ENCODE measurements at regions not wholly inside any gene's neighbourhood (a gene's known extent, or its start where the extent isn't known, plus 50 kb on each side); places are given as distances from the start of the nearest gene placed in this dataset.

DNA sequence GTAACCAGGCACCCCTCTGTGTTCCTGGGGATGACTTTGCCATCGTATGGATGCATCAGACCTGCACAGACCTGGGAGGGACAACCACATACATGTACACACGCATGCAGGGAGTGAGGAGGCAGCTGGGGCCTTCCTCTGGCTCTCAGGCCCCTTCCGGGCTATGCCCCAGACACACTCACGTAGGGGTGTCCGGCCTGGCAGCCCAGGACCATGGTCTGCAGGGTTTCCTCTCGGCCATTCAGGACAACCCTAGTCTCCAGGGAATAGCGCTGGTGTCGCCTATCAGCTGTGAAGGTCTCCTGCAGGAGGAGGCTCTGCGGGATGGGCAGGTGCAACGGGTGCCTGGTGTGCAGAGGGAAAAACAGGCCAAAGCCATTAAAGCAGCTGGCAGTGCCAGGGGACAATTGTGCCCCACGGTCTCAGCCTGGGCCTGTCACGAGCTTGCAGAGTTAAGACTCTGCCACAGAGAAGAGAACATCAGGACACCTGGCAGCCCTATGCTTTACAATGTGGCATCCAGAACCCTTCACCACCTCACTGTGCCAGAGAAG, 101.4 kb downstream of the RMI2 start:
- H3K27ac Mint-ChIP-seq, result no peak overlapping the region
- no peaks in the 10 kb centered on the region for H3K27me3 Mint-ChIP-seq
- H3K4me3 Mint-ChIP-seq, result no peak overlapping the region
- no peak for ATAC-seq (replicated peaks)
- H3K4me1 Mint-ChIP-seq, result no peaks in the 10 kb centered on the region
- no peak for DNase-seq
- H3K36me3 Mint-ChIP-seq, result peaks cover 3 to 9% of the 10 kb centered on the region in 2 donors
- peaks cover 0 to under 1% of the 10 kb centered on the region in 2 donors for H3K9me3 Mint-ChIP-seq

DNA sequence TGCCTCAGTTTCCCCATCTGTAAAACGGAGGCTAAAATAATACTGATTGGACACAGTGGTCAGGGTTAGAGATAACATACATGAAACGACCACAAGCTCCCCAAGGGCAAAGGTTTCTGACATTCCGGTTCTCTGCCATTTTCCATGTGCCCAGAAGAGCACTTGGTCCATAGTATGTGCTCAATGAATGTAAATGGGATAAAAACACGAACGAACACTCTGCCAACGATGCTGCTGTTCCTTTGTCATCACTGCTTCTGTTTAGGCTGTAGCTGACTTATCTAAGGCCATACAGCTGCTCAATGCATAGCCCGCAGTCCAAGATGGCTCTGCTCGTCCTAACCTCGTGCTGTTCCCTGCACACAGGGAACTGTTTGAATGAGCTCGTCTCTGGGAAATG, 102.0 kb downstream of the RMI2 start:
- Mint-ChIP-seq H3K4me3 (no peak overlapping the region), H3K27ac (no peak overlapping the region), H3K36me3 (peaks cover 3 to 9% of the 10 kb centered on the region in 2 donors), H3K27me3 (no peaks in the 10 kb centered on the region), H3K4me1 (no peaks in the 10 kb centered on the region), H3K9me3 (no peaks in the 10 kb centered on the region)
- DNase-seq (no peak), ATAC-seq (replicated peaks) (no peak)

DNA sequence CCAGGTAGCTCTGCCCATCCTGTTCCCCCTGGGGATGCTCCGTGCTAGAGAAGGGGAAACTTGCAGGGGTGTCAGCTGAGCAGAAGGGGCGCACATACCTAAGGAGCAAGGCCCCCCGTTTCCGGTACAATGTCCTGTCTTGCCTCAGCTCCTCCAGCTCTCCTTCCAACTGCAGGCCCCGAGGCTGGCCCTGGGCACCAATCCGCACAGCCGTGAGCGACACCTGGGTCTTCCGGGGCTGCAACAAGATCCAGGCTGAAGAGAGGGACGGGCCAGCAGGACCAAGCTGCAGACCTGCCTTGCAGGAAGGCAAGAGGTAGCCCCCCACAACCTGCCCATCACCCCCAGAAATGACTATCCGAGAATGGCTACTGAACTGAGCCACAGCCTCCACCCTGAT, 102.6 kb downstream of the RMI2 start:
- DNase-seq (no peak), ATAC-seq (replicated peaks) (no peak)
- H3K4me1 Mint-ChIP-seq, result no peaks in the 10 kb centered on the region
- no peaks in the 10 kb centered on the region for H3K27me3 Mint-ChIP-seq
- peaks cover 3 to 9% of the 10 kb centered on the region in 2 donors for H3K36me3 Mint-ChIP-seq
- no peak overlapping the region for H3K4me3 Mint-ChIP-seq
- H3K9me3 Mint-ChIP-seq, result no peaks in the 10 kb centered on the region
- H3K27ac Mint-ChIP-seq, result no peak overlapping the region

DNA sequence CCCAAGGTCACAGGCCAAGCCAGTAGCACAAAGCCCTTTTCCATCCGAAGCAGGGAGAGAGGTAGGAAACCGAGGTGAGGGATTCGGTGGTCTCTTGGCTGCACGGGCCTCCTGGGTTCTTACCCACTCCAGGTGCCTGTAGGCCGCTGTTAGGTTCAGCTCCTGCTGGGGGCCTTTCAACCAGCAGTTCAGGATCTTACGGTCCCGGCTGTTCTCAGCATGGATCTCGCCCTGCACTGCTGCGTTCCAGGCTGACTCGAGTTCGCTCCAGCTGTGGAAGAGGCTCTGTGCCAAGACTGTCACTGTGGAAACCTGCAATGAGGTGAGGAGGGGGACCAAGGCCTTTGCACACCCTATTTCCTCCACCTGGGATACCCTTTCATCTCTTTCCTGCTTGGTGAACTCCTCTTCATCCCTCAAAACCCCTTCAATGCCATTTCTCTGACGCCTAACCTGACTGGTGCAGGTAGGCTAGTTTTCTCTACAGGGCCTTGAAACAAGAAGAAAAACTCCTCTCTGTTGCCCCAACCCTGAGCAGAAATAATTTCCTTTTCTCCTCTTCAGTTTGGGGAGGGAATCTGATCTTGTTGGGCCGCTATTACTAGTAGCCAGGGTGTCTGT, 103.6 kb downstream of the RMI2 start:
- ATAC-seq (replicated peaks), result no peak
- Mint-ChIP-seq H3K4me3 (no peak overlapping the region), H3K27ac (no peak overlapping the region), H3K36me3 (peaks cover 3 to 9% of the 10 kb centered on the region in 2 donors), H3K4me1 (no peaks in the 10 kb centered on the region), H3K27me3 (no peaks in the 10 kb centered on the region), H3K9me3 (no peaks in the 10 kb centered on the region)
- no peak for DNase-seq

DNA sequence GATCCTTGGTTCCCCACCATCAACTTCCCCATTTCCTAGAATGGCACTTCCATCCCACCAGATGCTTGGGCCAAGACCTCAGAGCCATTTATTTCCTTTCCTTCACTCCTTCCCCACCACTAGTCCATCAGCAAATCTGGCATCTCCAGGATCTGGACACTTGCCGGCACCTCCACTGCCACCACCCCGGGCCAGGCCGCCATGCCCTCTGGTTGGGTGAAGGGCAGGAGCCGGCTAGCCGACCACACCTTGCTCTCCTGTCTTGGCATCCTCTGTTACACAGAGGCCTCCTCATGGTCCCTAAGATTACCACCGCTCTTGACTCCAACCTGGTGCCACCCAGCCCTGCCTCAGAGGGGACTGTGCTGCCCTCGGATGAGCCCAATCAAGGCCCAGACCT, 104.5 kb downstream of the RMI2 start:
- ATAC-seq (replicated peaks) (no peak), DNase-seq (no peak)
- Mint-ChIP-seq H3K36me3 (peaks cover 7 to 12% of the 10 kb centered on the region in 2 donors), H3K4me3 (no peak overlapping the region), H3K9me3 (peaks cover 2 to 3% of the 10 kb centered on the region in 2 donors), H3K27ac (no peak overlapping the region), H3K4me1 (no peaks in the 10 kb centered on the region), H3K27me3 (no peaks in the 10 kb centered on the region)

DNA sequence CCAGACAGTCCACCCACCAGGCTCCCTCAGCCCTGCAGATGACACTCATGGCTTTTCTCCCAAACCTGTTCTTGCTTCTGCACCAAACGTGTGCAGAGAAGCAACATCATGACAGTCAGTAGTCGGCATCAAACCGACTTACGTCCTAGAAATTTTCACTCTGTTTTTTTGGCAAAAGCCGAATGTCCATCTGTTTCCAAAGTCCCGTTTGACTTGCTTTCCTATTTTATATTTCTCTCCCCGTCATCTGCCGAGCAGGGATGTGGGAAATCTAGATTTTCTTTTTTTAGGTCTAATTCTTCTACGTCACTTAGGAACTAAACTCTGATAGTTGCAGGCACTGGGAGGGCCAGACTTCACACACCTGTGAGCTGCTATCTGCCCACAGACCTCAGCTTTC, 104.9 kb downstream of the RMI2 start:
- Mint-ChIP-seq H3K36me3 (peaks cover 8 to 13% of the 10 kb centered on the region in 2 donors), H3K4me3 (no peak overlapping the region), H3K27ac (no peak overlapping the region), H3K4me1 (no peaks in the 10 kb centered on the region), H3K9me3 (peaks cover 2 to 4% of the 10 kb centered on the region in 2 donors), H3K27me3 (no peaks in the 10 kb centered on the region)
- no peak for DNase-seq
- ATAC-seq (replicated peaks), result no peak

DNA sequence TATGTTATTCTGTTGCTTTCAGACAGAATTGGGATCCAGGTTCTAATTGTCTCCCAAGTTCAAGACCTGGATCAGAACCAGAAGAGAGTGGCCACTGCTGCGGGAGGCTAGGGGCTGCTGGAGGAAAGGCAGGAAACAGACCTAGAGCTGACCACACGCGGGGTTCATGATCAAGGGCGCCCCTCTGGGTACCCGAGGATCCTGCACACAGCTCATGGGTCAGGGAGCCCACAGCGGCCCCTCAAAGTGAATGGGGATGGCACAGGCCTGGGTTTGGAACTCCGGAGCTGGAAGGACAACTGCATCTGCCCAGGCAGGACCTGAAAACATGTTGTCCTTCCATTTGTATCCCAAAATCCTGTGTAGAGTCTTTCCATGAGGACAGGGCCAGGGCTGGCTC, 107.0 kb downstream of the RMI2 start:
- H3K27ac Mint-ChIP-seq, result no peak overlapping the region
- peaks cover 8 to 17% of the 10 kb centered on the region in 2 donors for H3K36me3 Mint-ChIP-seq

DNA sequence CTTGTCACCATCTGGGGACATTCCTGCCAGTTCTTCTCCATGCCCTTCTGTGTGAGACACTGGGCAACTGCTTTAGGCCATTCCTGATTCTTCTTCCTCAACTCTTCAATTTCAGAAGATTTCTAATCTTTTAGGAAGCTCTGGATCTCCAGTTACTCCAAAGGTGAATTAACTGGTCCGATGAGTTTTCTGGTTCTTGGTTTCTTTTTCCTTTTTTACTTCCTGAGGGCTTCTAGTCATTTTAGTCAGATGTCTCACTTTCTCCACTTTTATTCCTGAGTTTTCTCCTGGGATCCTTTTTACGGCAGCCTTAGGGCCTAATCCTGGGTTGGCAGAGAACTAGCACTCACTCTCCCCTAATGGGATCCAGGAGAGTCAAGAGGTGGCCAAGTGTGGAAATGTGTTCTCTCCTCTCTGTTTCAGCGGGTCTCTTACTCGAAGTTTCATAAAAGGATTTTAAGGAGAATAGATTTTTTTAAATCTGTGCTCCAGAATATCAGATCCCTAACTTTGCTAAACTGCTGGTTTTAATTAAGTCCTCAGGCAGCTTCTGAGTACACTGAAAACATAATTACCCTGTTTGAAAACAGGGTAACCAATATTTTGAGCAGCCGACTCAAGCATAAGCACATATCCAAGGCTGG, 107.6 kb downstream of the RMI2 start:
- DNase-seq (no peak), ATAC-seq (replicated peaks) (no peak)
- H3K36me3 Mint-ChIP-seq, result peaks cover 8 to 17% of the 10 kb centered on the region in 2 donors
- no peak overlapping the region for H3K27ac Mint-ChIP-seq
- H3K4me3 Mint-ChIP-seq, result no peak overlapping the region
- no peaks in the 10 kb centered on the region for H3K27me3 Mint-ChIP-seq
- no peaks in the 10 kb centered on the region for H3K4me1 Mint-ChIP-seq
- peaks cover 2 to 4% of the 10 kb centered on the region in 2 donors for H3K9me3 Mint-ChIP-seq

More for the DNA sequence above, 107.0 kb downstream of the RMI2 start:
- H3K27me3 Mint-ChIP-seq, result no peaks in the 10 kb centered on the region
- ATAC-seq (replicated peaks), result no peak
- H3K4me3 Mint-ChIP-seq, result no peak overlapping the region
- H3K9me3 Mint-ChIP-seq, result peaks cover 2 to 4% of the 10 kb centered on the region in 2 donors
- DNase-seq, result no peak
- no peaks in the 10 kb centered on the region for H3K4me1 Mint-ChIP-seq

DNA sequence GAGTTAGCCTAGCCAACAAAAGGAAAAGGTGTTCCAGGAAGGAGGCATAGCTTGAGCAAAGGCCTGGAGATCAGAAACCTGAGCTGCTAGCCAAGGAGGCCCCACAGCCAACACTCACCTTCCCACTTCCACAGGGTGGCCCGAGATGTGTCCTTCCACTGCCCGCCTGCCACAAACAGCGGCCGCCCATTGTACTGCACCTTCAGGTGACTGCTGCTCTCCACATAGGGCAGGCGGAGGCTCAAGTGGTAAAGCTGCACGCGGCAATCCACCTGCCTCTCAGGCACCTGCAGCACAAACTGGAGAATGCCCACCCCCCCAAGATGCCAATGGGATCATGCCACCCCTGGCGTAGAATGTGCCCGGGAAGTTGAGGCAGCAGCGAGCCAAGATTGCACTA, 111.5 kb downstream of the RMI2 start:
- peaks cover 4 to 8% of the 10 kb centered on the region in 2 donors for H3K36me3 Mint-ChIP-seq
- H3K4me3 Mint-ChIP-seq, result no peak overlapping the region
- no peaks in the 10 kb centered on the region for H3K4me1 Mint-ChIP-seq
- DNase-seq (no peak), ATAC-seq (replicated peaks) (no peak)
- no peak overlapping the region for H3K27ac Mint-ChIP-seq
- no peaks in the 10 kb centered on the region for H3K27me3 Mint-ChIP-seq
- peaks cover 2 to 4% of the 10 kb centered on the region in 2 donors for H3K9me3 Mint-ChIP-seq

DNA sequence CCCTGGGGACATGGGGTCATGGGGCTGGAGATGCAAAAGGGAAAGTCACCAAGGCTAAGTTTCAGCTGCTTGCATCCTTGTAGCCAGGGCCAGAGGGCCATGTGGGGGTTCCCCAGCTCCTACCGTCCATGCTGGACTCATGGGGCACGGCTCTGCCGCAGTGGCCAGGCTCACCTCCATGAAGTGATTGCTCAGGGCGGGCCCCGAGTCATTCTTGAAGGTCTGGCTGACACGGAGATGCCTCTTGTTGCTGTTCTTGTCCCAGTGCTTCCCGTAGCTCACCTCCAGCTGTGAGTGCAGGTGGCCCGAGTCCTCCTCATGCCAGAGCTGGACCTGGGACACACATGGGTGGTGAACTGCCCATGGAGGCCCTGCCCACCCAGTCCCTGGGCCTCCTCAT, 114.5 kb downstream of the RMI2 start:
- Mint-ChIP-seq H3K4me1 (no peaks in the 10 kb centered on the region), H3K4me3 (no peak overlapping the region), H3K27ac (no peak overlapping the region), H3K9me3 (peaks cover 0 to under 1% of the 10 kb centered on the region in 2 donors), H3K36me3 (peaks cover under 1 to 5% of the 10 kb centered on the region in 2 donors), H3K27me3 (no peaks in the 10 kb centered on the region)
- no peak for ATAC-seq (replicated peaks)
- DNase-seq, result no peak

DNA sequence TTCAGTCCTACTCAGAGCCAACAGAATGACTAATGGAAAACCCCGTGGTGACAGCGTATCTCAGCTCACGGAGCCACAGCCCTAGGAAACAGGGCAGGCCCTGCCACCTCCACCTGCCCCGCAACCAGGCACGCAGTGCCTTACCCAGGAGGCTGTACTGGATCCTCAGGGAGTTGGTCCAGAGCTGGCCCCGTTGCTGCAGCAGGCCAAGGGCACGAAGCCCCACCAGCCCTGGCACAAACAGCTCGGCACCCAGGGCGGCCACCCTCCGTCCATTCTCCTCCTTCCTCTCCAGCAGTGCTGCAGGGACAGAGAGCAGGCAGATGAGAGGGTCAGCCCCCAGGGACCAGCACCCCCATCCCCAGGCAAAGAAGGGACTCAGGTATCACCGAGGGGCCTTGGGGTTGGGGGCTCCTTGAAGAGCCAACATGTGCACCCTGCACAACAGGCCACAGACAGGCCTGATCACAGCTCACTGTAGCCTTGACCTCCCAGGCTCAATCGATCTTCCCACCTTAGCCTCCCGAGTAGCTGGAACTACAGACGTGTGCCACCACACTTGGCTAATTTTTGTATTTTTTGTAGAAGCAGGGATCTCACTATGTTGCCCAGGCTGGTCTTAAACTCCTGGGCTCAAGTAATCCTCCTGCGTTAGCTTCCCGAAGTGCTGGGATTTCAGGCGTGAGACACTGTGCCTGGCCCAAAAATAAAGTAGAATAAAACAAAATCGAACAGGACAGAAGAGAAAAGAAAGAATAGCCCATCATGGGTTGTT, 115.7 kb downstream of the RMI2 start:
- Mint-ChIP-seq H3K27me3 (no peaks in the 10 kb centered on the region), H3K27ac (peak overlapping the region; percentile 16), H3K36me3 (peaks cover 0 to 4% of the 10 kb centered on the region in 2 donors), H3K4me3 (no peak overlapping the region), H3K9me3 (no peaks in the 10 kb centered on the region), H3K4me1 (no peaks in the 10 kb centered on the region)
- ATAC-seq (replicated peaks) (no peak), DNase-seq (no peak)

DNA sequence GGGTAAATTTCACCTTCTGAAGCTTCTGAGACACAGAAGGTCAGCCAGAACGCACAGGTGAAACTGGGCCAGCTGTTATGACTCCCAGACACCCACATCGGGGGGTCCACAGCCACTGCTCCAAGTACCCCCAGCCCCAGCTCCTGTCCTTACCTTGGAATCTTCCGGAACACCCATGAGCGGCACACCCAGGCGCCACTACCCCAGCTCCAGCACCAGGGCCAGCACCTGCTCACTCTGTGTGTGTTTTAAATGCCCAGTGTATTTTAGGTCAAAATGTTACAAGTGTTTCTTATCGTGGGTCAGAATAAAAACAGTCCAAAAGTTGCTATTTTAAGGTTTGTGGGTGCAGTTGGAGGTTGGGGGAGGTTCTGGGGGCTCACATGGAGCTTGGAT, 116.3 kb downstream of the RMI2 start:
- no peaks in the 10 kb centered on the region for H3K36me3 Mint-ChIP-seq
- H3K27ac Mint-ChIP-seq, result no peak overlapping the region
- no peak for DNase-seq
- H3K27me3 Mint-ChIP-seq, result no peaks in the 10 kb centered on the region
- H3K4me3 Mint-ChIP-seq, result no peak overlapping the region
- no peak for ATAC-seq (replicated peaks)
- no peaks in the 10 kb centered on the region for H3K4me1 Mint-ChIP-seq
- H3K9me3 Mint-ChIP-seq, result no peaks in the 10 kb centered on the region

DNA sequence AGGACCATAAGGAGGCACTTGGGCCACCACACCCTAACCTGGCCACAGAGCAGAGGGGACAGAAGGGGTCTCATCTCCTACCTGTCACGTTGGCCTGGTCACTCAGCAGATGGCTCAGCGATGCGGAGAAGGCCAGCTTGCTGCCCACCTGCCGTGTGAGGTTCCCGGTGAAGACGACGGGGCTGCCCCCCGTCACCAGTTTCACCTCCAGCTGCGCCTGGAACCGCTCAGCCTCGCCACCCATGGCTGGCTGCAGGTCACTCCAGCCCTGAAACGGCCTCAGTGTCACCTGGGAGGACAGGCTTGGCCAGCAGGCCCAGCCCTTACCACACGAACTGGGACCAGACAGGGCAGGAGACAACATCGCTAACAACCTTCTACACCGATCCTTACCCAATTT, 116.8 kb downstream of the RMI2 start:
- DNase-seq, result no peak
- Mint-ChIP-seq H3K9me3 (no peaks in the 10 kb centered on the region), H3K27me3 (no peaks in the 10 kb centered on the region), H3K27ac (no peak overlapping the region), H3K4me3 (no peak overlapping the region), H3K4me1 (no peaks in the 10 kb centered on the region), H3K36me3 (no peaks in the 10 kb centered on the region)
- ATAC-seq (replicated peaks), result no peak

DNA sequence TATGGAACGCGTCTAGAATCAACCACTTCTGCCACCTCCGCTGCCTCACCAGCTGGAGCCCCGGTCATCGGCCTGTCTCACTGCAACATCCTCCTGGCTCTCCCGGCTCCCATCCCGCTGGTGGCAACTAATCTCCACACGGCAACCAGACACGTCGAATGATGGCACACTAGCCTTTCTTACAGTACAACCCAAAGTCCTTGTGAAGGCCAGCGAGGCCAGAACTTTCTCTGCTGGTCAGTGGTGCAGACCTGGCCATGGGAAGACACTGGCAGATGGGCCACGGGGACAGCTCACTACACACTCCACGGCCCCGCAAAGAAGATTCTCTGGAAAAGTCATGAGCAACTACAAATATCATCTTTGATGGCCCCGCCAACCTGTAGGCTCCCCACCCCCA, 117.6 kb downstream of the RMI2 start:
- Mint-ChIP-seq H3K27ac (no peak overlapping the region), H3K36me3 (no peaks in the 10 kb centered on the region), H3K4me1 (no peaks in the 10 kb centered on the region), H3K4me3 (no peak overlapping the region), H3K9me3 (no peaks in the 10 kb centered on the region), H3K27me3 (no peaks in the 10 kb centered on the region)
- ATAC-seq (replicated peaks) (no peak), DNase-seq (no peak)

DNA sequence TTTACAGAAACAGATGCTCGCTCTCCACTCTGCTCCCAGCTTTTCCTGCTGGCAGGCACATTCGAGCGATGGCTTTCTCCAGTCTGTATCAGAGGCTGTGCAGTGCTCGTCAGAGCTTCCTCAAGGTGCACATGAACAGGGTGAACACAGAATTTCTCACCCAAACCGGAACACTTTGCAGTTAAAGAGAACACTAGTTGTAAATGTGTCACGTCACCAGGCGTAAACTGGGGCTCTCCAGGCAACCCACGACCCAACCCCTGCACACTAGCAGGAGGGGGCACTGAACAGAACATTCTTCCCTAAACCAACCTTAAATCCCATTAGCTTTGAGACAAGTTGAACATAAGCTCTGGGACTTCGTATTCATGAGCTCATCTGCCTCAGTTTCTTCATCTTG, 119.0 kb downstream of the RMI2 start:
- no peaks in the 10 kb centered on the region for H3K9me3 Mint-ChIP-seq
- H3K36me3 Mint-ChIP-seq, result no peaks in the 10 kb centered on the region
- no peaks in the 10 kb centered on the region for H3K27me3 Mint-ChIP-seq
- H3K4me1 Mint-ChIP-seq, result no peaks in the 10 kb centered on the region
- H3K27ac Mint-ChIP-seq, result no peak overlapping the region
- no peak overlapping the region for H3K4me3 Mint-ChIP-seq
- DNase-seq, result no peak
- ATAC-seq (replicated peaks), result no peak
